Calu3 (cell line): ENCODE measurements at regions not wholly inside any gene's neighbourhood (a gene's known extent, or its start where the extent isn't known, plus 50 kb on each side); places are given as distances from the start of the nearest gene placed in this dataset.

Source experiments
- BruUV-seq: library from RNA; stranded (reverse); fragments of 400-500 nt; replicated peaks from 2 replicates; lab custom pipeline; 2021; lab: Mats Ljungman, UMichigan
- CTCF ChIA-PET: fragments of 300-600 bp; sonication (Branson Sonifier 250); formaldehyde crosslinking; loops from one replicate; lab custom pipeline; 2022; ENCODE audit warnings: antibody characterized with exemption; lab: Charles Lee
- DNase-seq: peaks from one replicate; pipeline ENCODE4 v3.0.0; 2022
- H3K27ac Mint-ChIP-seq: one replicate; pipeline ENCODE4 v1.8.0; 2022; ENCODE audit warnings: mixed read lengths; ENCODE audit not compliant: unreplicated experiment
- H3K27me3 Mint-ChIP-seq: one replicate; pipeline ENCODE4 v1.8.0; 2022; ENCODE audit warnings: mixed read lengths; ENCODE audit not compliant: unreplicated experiment
- H3K36me3 Mint-ChIP-seq: one replicate; pipeline ENCODE4 v1.8.0; 2022; ENCODE audit warnings: mild to moderate bottlenecking, moderate library complexity, mixed read lengths; ENCODE audit not compliant: insufficient read depth, unreplicated experiment
- H3K4me1 Mint-ChIP-seq: one replicate; pipeline ENCODE4 v1.8.0; 2022; ENCODE audit warnings: mild to moderate bottlenecking, low read depth, mixed read lengths; ENCODE audit not compliant: unreplicated experiment
- H3K4me3 Mint-ChIP-seq: one replicate; pipeline ENCODE4 v1.8.0; 2022; ENCODE audit warnings: mild to moderate bottlenecking, low read depth, moderate library complexity, mixed read lengths; ENCODE audit not compliant: unreplicated experiment
- H3K9me3 Mint-ChIP-seq: one replicate; pipeline ENCODE4 v1.8.0; 2022; ENCODE audit warnings: low read depth, mixed read lengths; ENCODE audit not compliant: unreplicated experiment
- intact Hi-C: fragments of 100-400 bp; cut with micrococcal nuclease; formaldehyde crosslinking; loops from one replicate; pipeline ENCODE4 v1.10.0; 2022; ENCODE audit not compliant: unreplicated experiment
- TF ChIP-seq, protein P1 (sequence below): fragments of 200-600 bp; IDR thresholded peaks from one replicate; pipeline ENCODE4 v1.8.0; 2022; ENCODE audit warnings: antibody characterized with exemption; ENCODE audit not compliant: unreplicated experiment

- DNase-seq: no peak
- no TSS peak for BruUV-seq
- Mint-ChIP-seq H3K27ac (no peak overlapping the region), H3K4me3 (no peak overlapping the region), H3K9me3 (peaks cover 11% of the 10 kb centered on the region), H3K4me1 (no peaks in the 10 kb centered on the region), H3K27me3 (no peaks in the 10 kb centered on the region), H3K36me3 (no peaks in the 10 kb centered on the region)
- TF ChIP-seq, protein P1, sequence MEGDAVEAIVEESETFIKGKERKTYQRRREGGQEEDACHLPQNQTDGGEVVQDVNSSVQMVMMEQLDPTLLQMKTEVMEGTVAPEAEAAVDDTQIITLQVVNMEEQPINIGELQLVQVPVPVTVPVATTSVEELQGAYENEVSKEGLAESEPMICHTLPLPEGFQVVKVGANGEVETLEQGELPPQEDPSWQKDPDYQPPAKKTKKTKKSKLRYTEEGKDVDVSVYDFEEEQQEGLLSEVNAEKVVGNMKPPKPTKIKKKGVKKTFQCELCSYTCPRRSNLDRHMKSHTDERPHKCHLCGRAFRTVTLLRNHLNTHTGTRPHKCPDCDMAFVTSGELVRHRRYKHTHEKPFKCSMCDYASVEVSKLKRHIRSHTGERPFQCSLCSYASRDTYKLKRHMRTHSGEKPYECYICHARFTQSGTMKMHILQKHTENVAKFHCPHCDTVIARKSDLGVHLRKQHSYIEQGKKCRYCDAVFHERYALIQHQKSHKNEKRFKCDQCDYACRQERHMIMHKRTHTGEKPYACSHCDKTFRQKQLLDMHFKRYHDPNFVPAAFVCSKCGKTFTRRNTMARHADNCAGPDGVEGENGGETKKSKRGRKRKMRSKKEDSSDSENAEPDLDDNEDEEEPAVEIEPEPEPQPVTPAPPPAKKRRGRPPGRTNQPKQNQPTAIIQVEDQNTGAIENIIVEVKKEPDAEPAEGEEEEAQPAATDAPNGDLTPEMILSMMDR: no peak
- intact Hi-C loops: no loop called here
- CTCF ChIA-PET: no interaction called here
These were observed 140.6 kb downstream of the AASDHPPT start for GRCh38 chr11:106218106-106218505.

- TF ChIP-seq, protein P1: no peak
- Mint-ChIP-seq H3K27ac (no peak overlapping the region), H3K36me3 (no peaks in the 10 kb centered on the region), H3K27me3 (no peaks in the 10 kb centered on the region), H3K4me3 (no peak overlapping the region), H3K9me3 (peaks cover 8% of the 10 kb centered on the region), H3K4me1 (no peaks in the 10 kb centered on the region)
- CTCF ChIA-PET: no interaction called here
- BruUV-seq: no TSS peak
- DNase-seq: no peak
- intact Hi-C loops: no loop called here
These were observed 145.2 kb downstream of the AASDHPPT start for GRCh38 chr11:106222626-106223025.

- no peaks in the 10 kb centered on the region for H3K4me1 Mint-ChIP-seq
- TF ChIP-seq, protein P1: no peak
- DNase-seq: no peak
- no peaks in the 10 kb centered on the region for H3K27me3 Mint-ChIP-seq
- H3K4me3 Mint-ChIP-seq: no peak overlapping the region
- H3K27ac Mint-ChIP-seq: no peak overlapping the region
- intact Hi-C loops: no loop called here
- CTCF ChIA-PET: no interaction called here
- no TSS peak for BruUV-seq
- peaks cover 6% of the 10 kb centered on the region for H3K9me3 Mint-ChIP-seq
- H3K36me3 Mint-ChIP-seq: no peaks in the 10 kb centered on the region
These were observed 146.7 kb downstream of the AASDHPPT start for GRCh38 chr11:106224172-106224571.

GRCh38 chr11:106228996-106229395 lies 151.5 kb downstream of the AASDHPPT start:
- Mint-ChIP-seq H3K4me1 (no peaks in the 10 kb centered on the region), H3K27ac (no peak overlapping the region), H3K9me3 (no peaks in the 10 kb centered on the region), H3K36me3 (no peaks in the 10 kb centered on the region), H3K27me3 (no peaks in the 10 kb centered on the region), H3K4me3 (no peak overlapping the region)
- BruUV-seq: no TSS peak
- DNase-seq: no peak
- CTCF ChIA-PET: no interaction called here
- intact Hi-C loops: no loop called here
- TF ChIP-seq, protein P1: no peak
